Ecto neural progenitor cell (in vitro differentiated cells): ENCODE measurements at regions not wholly inside any gene's neighbourhood (a gene's known extent, or its start where the extent isn't known, plus 50 kb on each side); places are given as distances from the start of the nearest gene placed in this dataset.
"Not testable (repeated sequence)": the region's sequence is repeated elsewhere in the genome, so short reads cannot be mapped to it uniquely, and the experiment has no call there.

Experiments
- DNase-seq: peaks from one replicate; pipeline ENCODE4 v3.0.0-alpha.2; 2018; ENCODE audit warnings: low spot score

GRCh38 chr20:30811885-30812671 lies 445.4 kb upstream of the DEFB115 start:
- peak; percentile 59 for DNase-seq

GRCh38 chr20:30812739-30813411 lies 444.6 kb upstream of the DEFB115 start:
- no peak for DNase-seq

DNA sequence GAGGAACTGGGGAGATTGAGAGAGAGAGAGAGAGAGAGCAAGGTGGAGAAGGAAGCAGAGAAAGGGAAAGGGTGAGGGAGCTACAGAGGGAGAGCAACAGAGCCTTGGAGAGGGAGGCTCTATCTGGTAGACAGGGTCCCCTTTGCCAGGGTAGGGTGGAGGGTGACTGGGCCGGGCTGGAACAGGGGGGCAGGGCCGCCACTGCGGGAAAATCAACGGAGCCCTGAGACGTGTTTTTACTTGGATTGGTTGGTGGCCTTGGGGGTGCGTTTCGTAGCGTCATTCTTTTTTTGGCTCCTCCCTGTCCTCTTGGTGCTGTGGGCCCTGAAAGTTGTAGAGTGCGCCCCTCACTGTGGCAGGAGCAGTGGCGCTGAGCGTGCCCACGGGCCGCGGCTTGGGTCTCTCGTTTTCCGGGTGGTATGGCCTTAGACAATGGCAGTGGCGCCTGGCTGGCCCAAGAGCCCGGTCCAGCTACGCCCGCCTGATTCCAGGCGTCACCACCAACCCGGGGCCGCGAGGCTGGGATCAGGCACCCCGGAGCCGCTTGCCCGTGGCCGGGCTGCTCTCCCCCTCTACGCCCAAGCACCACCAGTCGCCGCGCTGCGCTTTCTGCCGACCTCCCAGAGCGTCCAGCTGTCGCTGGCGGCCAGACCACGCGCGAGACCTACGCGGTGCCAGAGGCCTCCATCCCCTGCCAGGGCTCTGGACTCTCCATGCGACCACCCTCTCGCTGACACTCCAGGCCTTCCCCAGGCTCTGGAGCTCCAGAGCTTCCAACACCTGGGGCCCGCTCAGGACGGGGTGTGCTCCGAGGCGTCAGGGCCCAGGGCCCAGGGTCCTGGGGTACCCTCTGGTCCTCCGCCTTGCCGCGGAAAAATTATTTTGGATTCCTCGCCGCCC lies 443.8 kb upstream of the DEFB115 start:
- peak; percentile 52 for DNase-seq

- not testable (repeated sequence) for DNase-seq
These were observed 443.2 kb upstream of the DEFB115 start for GRCh38 chr20:30814312-30814639.

- not testable (repeated sequence) for DNase-seq
These were observed 442.4 kb upstream of the DEFB115 start for GRCh38 chr20:30815027-30815576.

DNA sequence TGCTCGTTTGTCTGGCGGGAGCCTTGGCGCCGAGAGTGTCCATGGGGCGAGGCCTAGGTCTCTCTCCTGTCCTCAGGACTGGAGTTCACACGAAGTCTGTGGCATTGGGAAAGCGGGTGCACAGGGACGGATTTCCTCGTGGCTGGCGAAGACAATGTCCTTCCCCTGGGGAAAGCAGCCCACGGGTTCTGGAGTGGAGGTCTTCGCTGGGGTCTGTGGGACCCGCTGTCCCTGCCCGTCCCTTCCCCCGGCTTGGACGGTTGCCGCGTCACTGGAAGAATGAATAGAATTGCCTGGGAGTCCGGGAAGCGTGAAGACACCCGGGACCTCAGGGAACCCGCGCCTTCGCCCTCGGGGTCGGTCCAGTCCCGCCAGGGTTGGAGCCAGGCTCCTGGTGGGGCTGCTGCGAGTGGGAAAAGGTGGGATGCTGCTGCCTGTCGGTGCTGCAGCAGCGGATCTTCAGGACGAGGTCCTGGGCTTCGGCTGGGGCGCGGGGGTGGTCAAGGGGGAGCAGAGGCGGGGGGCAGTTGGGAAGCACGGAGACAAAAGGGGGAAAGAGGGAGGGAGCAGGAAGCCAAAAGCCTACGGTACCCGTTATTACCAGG lies 441.8 kb upstream of the DEFB115 start:
- no peak for DNase-seq

DNA sequence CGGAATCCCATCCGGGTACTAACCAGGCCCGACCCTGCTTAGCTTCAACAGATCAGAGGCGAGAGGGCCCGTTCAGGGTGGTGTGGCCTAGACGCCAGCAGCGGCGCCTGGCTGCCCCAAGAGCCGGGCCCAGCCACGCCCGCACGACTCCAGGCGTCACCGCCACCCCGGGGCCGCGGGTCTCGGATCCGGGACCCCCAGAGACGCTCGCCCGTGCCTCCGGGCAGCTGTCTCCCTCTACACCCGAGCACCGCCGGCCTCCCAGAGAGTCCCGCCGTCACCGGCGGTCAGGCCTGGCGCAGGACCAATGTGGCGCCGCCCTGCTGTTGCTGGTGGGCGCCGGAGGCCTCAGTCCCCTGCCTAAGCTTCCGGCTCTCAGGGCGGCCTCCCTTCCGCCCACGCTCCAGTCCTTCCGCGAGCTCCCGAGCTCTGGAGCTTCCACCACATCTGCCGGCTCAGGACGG lies 441.2 kb upstream of the DEFB115 start:
- no peak for DNase-seq

DNA sequence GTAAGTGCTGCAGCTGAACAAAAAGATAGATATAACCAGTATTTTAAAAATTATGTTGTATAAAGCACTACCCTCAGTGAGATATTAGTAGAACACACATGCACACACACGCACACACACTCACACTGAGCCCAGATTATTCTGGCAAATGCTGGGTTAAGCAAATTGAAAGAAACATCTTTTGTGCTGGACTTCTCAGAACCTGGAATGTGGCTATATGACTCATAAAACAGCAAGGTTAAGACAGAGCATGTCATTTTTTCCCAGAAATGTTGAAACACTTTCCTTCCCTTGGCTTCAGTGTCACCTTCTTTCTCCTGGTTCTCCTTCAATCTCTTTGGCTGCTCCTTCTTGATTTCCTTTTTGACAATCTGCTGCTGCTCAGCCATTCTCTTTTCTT lies 435.8 kb upstream of the DEFB115 start:
- not testable (repeated sequence) for DNase-seq

DNA sequence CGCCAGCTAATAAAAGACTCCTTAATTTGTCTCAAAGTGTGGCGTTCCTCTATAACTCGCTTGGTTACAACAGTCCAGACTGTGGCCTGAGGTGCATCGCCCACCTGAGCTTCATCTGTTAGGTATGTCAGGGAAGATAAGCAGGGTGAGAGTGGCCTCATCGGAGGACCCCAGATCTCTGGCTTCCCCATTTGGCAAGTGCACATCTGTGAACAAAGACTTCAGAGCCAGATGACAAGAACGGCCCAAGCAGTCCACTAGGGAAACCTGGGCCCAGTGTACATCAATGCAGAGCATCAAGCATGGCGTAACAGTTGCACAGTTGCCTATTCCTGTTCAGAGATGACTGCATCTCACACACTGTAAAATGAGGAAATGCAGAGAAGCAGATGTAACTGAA lies 432.8 kb upstream of the DEFB115 start:
- DNase-seq, result not testable (repeated sequence)

GRCh38 chr20:30845923-30846322 lies 411.5 kb upstream of the DEFB115 start:
- DNase-seq, result not testable (repeated sequence)

- not testable (repeated sequence) for DNase-seq
These were observed 389.2 kb upstream of the DEFB115 start for GRCh38 chr20:30868271-30868670.

GRCh38 chr20:30871127-30871526 lies 386.3 kb upstream of the DEFB115 start:
- DNase-seq, result not testable (repeated sequence)

- not testable (repeated sequence) for DNase-seq
These were observed 385.2 kb upstream of the DEFB115 start for GRCh38 chr20:30872252-30872651.

- not testable (repeated sequence) for DNase-seq
These were observed 381.6 kb upstream of the DEFB115 start for GRCh38 chr20:30875868-30876267.

DNA sequence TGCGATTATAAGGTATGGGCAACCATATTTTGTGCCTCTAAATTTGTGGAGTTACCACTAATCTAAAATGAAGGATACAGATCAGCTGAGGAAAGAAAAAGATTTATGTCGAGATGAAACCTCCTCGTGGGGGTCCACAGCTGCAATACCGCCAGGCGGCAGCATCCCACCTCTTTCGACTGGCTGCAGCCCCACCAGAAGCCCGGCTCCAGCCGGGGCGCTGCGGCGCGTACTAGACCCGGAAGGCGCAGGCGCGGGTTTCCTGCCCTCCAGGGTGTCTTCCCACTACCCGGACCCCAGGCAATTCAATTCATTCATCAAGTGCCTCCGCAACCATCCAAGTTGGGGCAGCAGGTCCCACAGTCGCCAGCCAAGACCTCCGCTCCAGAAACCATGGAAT lies 366.1 kb upstream of the DEFB115 start:
- DNase-seq, result not testable (repeated sequence)

GRCh38 chr20:30892541-30893345 lies 364.7 kb upstream of the DEFB115 start:
- no peak for DNase-seq

GRCh38 chr20:30893346-30894314 lies 363.8 kb upstream of the DEFB115 start:
- DNase-seq, result not testable (repeated sequence)

DNA sequence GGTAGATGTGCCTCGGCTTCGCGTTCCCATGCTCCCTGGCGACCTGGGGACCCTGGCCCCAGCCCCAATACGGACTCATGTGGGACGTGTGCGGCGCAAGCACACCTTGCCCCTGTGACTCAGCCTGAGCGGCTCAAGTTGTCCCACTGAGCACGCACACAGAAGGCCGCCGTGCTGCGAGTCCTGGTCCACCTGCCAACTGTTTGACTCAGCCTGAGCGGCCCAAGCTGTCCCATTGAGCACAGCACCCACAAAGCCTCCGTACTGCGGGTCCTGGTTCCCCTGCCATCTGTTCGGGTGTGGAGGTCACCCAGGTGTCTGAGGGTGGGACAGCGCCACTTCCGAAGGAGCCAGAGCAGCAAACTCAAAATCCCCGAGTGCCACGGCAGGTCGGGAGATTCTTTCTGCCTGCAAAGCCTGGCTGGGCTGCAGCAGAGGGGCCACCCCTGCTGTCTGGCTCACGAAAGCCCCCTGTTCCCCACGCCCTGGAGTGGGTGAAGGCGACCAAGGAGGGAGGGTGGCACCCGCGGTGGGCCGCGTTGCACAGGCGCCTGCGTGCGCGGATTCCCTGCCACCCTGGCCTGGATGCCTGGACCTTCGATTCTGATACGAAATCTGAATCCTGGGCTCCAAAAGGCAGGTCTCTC lies 362.6 kb upstream of the DEFB115 start:
- DNase-seq, result not testable (repeated sequence)

DNA sequence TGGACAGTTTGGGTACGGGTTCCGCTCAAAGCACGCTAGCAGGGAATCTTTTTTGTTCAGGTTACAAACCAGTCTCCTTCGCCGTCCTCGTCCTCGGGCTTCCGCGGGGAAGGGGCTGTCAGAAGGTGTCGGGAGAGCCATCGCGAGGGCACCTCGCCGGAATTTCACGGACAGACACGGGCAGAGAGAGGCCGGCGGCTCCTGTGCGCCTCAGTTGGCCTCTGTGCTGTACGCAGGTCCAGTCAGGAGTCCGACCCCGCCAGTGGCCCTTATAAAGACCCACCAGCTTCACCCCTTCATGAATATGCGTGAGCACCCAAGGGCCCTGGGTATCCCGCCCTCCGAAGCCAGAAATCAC lies 362.1 kb upstream of the DEFB115 start:
- DNase-seq, result not testable (repeated sequence)
